ENCODE measurements at regions not wholly inside any gene's neighbourhood (a gene's known extent, or its start where the extent isn't known, plus 50 kb on each side); places are given as distances from the start of the nearest gene placed in this dataset.

- no peak for DNase-seq
Measured at GRCh38 chr6:105598264-105598663, 195.4 kb upstream of the PREP start.

GRCh38 chr6:105596284-105596755, 193.4 kb upstream of the PREP start:
- DNase-seq, result no peak

GRCh38 chr6:105595829-105596228, 192.9 kb upstream of the PREP start:
- no peak for DNase-seq

DNA sequence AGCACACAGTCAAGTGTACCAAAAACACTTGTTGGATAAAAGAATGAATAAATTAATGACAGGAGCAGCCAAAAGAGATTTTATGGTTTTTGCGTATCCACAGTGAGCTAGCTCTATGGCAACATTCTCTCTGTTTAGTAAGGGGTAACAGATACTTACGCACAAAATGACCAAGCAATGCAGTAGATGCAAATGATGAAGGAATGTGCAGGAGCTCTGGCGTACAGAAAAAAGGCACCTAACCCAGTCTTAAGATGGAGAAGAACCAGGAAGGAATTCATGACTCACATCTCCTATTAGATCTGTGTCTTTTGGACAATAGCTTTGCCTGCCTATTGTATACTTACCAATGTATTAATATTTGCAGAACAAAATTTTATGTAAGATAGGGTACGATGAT, 191.9 kb upstream of the PREP start:
- no peak for DNase-seq

DNA sequence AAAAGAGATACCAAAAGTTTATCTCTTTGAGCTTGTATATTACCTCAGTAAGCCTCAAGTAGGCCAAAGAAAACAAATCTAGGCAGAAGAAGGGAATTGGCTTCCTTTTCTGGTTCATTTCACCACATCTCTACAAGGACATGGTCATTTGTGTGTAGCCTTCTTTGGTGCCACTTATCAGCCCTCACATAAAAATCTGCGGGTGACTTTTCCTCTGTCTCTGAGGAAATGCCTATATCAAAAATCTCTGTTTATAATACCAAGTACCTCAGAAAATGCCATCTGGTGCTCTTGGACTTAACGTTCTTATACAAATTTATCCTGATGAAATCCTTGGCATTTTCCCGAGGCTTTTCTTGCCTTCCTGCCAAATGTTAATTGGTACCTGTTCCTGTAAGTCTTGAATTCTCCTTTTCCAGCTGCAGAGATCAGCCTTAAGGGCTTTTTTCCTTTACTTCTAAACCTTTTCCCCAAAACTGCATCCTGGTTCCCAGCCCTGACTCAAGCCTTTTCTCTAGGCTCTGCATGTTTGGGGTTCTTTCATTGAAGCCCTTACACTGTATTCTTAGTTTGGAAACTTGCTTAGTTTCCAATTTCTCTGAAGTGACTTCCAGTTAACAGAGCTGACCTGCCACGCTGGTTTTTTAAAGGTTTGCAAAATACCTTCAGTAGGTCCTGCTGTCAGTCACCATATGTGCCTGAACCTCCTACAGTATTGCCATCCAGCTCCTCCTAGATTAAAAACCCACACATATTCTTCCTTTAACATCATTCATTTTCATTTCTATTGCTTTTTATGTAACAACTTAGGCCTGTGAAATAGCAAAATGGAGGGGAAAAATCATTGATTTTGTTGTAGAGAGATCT, 191.2 kb upstream of the PREP start:
- no peak for DNase-seq

DNA sequence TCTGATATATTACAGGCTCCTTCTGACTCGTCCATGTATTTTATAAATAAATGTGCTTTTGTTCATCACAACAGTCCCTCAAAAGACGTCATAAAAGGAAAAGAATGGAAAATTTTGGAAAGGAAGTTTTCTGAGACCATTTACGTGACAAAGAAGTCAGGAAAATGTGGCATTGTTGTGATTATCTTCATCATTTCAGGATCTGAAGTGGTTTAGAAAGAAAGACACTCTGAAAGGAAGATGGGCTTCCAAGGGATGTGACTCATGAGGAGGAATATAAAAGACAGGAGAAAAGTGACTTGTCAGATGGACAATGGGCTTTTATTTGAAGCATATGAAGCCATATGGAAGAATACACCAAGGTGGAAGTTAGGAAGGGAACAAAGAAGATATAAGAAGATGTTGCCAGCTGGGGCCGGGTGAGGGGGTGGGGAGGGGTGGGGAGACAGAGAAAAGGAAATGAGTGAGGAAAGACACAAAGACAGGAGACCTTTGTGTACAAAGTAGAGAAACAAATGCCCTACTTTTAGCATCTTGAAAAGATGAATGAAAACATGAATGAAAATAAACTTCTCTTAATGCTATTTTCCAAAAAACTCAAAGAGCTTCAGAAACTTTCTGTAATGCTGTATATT, 190.3 kb upstream of the PREP start:
- no peak for DNase-seq

- DNase-seq, result no peak
Measured at GRCh38 chr6:105592329-105592728, 189.4 kb upstream of the PREP start.

- DNase-seq, result no peak
Measured at GRCh38 chr6:105591053-105591452, 188.2 kb upstream of the PREP start.

DNA sequence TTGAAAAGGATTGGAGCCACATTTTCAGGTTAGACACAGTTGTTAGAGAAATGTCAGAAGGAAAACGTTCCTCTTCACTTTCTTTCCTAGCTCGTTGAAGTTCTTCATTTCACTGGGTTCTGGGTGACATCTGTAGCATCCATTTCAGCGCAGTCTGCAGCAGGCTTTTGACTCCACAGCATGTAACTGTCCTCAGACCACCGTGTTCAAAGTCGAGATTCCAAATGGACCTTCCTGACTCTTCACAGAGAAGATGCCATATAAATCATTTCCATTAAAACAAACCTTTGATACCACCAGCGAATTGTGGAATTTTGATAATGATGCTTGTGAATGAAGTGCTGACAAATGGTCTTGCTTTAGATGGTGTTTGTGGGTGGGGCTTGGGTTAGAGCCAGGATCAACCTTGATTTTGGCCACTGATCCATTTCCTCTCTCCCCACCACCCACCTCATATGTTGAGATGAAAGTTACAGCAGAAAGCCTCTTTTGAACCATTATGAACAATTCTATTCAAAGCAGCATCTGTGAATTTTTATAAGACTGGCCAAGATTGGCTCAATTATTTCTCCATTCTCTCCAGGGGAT, 185.3 kb upstream of the PREP start:
- DNase-seq, result no peak

- DNase-seq, result no peak
Measured at GRCh38 chr6:105587349-105588122, 184.7 kb upstream of the PREP start.

DNA sequence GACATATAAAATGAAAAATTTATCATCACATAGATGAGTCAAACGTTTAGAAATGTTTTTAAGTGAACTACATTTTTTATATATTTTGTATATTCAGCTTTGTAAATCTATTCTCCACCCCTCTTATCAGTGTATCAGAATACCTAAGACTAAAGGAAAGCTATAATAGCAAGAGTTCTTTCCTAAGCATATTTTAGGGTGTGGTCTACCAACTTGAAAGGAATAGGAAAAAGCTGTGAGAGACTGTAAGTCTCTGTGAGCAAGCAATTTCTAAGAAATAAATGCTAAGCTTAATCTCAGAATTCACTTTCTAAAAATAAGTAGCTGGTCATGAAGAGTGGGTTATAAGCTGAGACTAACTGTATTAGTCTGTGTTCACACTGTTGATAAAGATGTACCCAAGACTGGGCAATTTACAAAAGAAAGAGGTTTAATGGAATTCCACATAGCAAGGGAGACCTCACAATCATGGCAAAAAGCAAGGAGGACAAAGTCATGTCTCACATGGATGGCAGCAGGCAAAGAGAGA, 175.4 kb upstream of the PREP start:
- DNase-seq, result no peak

DNA sequence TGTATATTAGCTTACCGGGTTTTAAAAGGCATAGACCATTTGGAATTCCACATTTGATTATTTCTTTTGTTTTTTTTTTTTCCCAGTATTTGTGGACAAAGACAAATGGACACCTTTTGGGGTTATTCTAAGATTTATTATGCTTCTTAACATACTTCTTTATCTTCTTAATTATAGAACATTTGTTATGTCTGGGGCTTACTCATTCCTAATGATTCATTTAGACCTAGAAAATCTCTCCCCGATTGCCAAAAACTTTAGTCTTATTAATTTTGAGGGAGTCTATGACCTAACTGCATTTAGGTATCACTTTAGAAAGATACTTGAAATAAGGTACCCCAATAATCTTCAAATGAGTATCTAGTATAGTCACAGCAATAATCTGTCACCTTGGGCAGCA, 170.7 kb upstream of the PREP start:
- no peak for DNase-seq

DNA sequence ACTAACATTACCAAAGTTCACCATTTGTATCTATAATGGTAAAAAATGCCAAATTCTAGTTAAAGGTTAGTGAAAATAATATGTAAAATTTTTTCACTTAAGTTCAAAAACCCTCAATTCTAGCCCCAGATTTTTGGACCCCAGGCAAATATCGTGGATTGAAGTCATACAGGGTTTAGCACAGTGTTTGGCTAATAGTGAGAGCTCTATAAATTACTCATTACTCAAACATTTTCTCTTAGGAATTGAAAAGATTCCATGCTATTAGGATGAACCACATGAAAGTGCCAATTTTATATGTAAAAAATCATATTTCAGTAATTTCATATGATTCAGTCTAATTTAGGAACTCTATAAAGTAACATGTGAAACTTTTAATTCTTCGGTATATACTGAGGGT, 170.3 kb upstream of the PREP start:
- DNase-seq, result no peak

GRCh38 chr6:105570416-105570815, 167.5 kb upstream of the PREP start:
- DNase-seq, result no peak

DNA sequence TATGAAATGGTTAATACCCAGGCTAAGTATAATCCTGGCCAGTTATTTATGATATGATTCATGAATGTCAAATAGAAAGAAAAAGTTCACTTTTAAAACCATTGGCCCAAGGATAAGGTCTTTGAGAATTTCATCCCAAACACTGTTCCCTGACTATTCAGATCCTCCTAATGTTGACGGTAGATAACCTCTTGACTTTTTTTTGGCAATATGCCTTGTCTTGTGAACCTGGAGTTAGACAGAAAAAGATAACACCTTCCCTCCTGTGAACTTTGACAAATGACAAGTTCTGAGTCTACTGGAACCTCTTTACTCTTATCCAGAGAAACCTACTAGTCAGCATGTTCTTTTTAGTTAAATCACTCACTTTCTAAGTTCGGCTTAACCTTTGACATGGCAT, 166.8 kb upstream of the PREP start:
- no peak for DNase-seq

DNA sequence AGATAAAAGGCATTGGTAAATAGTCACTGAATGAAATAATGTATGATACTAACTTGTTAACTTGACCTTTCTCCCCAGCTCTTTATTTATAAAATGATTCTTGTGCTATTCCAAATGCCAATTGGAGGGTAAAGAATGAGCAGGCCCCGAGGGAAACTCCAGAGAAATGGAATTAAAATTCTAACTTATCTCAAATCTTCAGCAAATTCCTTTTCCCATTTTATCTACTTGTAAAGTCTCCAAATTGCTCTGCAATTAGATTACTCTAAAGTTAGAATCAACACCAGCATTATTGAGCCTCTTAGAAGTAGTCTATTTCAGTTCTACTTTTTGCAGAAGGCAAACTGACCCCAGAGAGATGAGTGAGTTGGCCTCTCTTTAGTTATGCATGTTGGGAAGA, 165.9 kb upstream of the PREP start:
- no peak for DNase-seq

DNA sequence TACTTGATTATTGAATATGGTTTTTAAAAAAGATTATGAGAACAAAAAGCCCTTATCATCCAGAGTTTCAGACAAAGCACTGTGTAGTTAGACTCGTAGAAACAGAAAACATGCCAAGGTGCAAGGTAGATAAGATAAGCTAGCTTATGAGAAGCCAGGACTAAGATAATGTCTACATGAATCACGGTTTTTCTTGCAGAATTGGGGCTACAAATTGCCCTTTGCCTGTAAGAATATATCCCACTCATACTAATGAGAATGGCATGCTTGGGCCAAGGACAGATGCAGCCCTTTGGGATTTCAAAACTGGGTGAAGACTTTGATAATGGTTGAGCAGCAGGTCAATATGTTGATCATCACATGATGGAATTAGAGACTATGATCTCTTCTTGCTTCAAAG, 165.3 kb upstream of the PREP start:
- no peak for DNase-seq

- DNase-seq, result no peak
Measured at GRCh38 chr6:105567140-105567539, 164.3 kb upstream of the PREP start.

- DNase-seq, result no peak
Measured at GRCh38 chr6:105566503-105566902, 163.6 kb upstream of the PREP start.

DNA sequence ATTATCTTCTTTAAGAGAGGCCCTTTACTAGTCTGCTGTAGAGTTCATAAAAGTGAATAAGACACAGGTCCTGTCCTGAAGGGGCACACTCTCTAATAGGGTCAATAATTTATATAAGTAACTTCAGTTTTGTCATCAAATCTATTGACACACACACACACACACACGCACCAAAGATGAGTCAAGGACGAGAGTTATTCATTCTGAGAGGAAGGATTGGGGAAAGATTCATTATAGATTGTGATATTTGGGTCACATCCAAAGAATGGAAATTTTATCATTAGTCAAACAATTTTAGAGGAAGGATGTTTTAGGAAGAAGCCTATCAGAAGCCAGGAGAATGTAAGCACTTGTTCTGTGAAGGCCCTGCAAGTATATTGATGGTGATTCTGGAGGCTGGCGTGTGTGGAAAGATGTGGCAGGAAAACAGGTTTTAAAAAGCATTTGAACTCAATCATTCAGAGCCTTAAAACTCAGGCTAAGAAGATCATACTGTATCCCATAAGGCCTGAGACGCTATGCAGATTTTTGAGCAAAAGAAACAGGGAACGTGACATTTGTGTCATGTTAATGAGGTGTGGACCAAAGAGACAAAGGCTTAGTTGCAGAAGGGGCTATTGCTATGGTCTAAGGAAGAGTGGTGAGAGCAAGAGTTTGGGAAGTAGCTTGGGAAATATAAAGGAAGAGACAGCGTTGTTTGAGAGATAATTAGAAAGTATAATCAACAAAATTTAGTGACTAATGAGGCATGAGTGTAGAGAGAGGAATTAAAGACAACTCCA, 161.4 kb upstream of the PREP start:
- DNase-seq, result no peak

GRCh38 chr6:105562027-105562426, 159.1 kb upstream of the PREP start:
- DNase-seq, result no peak

- no peak for DNase-seq
Measured at GRCh38 chr6:105561486-105561885, 158.6 kb upstream of the PREP start.

All from SHP77 (cell line).